ENCODE measurements at regions not wholly inside any gene's neighbourhood (a gene's known extent, or its start where the extent isn't known, plus 50 kb on each side); places are given as distances from the start of the nearest gene placed in this dataset.

- no peak for TF ChIP-seq POLR2A (IDR thresholded peaks at IDR 0.05)
- no peak for TF ChIP-seq CTCF (IDR thresholded peaks at IDR 0.05)
Measured at GRCh38 chr11:81975261-81975900, 758.3 kb downstream of the FAM181B start.
